ENCODE measurements at regions not wholly inside any gene's neighbourhood (a gene's known extent, or its start where the extent isn't known, plus 50 kb on each side); places are given as distances from the start of the nearest gene placed in this dataset.

DNA sequence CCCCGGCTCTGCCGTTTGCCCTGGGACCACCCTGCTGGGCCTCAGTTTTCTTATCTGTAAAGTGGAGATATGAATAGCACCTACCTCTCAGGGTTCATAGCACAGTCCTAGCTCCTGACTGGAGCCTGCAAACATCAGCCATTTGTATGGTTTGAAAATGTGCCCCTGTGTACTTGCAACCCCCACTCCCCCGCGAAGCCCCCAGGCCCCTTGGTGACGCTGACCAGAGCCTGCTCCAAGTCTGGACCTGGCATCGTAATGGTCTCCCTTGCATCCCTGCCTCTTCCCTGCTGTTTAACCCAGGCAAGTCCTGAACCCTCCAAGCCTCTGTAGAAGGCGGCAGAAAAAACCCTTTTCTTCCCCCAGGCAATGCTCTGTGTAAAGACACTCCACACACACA lies 128.0 kb downstream of the IRF8 start:
- no peaks in the 10 kb centered on the region for H3K27me3 ChIP-seq (replicated peaks; ENCODE audit: control insufficient read depth, insufficient read depth, low read length, poor library complexity, severe bottlenecking)
- no peak overlapping the region for H3K4me3 ChIP-seq (ENCODE audit: insufficient read depth, low read depth, low read length, poor library complexity, severe bottlenecking)
- no peaks in the 10 kb centered on the region for H3K36me3 ChIP-seq (ENCODE audit: control insufficient read depth, insufficient read depth, low read length)
- no peak overlapping the region for H3K27ac ChIP-seq (ENCODE audit: insufficient read depth, low read length, poor library complexity, severe bottlenecking)
- DNase-seq = no peak
- no peaks in the 10 kb centered on the region for H3K4me1 ChIP-seq (ENCODE audit: control insufficient read depth, insufficient read depth, low read length, poor library complexity, severe bottlenecking)
- H3K9me3 ChIP-seq (ENCODE audit: control insufficient read depth, low read length) = peaks cover 3% of the 10 kb centered on the region

DNA sequence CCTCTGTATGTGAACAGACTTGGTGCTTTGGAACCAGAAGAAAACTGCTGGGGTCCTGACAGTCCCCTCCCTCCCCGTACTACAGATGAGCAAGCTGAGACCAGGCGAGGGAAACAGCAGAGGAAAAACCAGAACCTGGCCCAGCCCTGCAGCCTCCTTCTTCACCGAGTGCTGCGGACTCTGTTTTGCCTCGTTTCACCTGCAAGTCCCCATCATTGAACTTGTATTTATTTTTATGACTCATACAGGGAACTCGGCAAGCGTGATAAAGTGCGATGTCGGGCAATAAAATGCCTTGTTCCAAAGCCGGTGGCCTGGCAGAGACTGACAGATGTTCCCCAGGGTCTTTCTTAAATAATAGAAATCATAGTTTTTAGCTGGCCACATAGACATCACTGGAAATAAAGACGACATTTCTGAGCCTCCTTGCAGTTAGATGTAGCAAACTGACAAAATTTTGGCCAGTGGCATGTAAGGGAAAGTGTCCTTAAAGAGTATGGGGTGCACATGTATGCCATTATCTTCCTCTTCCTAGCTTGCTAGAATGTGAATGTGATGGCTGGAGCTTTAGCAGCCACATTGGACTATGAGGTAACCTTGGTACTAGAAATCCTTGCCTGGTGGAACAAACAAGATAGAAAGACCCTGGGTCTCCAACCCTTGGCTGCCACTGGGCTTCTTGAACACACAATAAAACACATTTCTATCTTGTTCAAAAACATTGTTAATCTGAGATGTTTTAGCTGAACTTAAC lies 128.6 kb downstream of the IRF8 start:
- H3K36me3 ChIP-seq (ENCODE audit: control insufficient read depth, insufficient read depth, low read length) = no peaks in the 10 kb centered on the region
- no peak overlapping the region for H3K4me3 ChIP-seq (ENCODE audit: insufficient read depth, low read depth, low read length, poor library complexity, severe bottlenecking)
- H3K27me3 ChIP-seq (replicated peaks; ENCODE audit: control insufficient read depth, insufficient read depth, low read length, poor library complexity, severe bottlenecking) = no peaks in the 10 kb centered on the region
- no peak overlapping the region for H3K27ac ChIP-seq (ENCODE audit: insufficient read depth, low read length, poor library complexity, severe bottlenecking)
- DNase-seq = no peak
- H3K4me1 ChIP-seq (ENCODE audit: control insufficient read depth, insufficient read depth, low read length, poor library complexity, severe bottlenecking) = no peaks in the 10 kb centered on the region
- peaks cover 3% of the 10 kb centered on the region for H3K9me3 ChIP-seq (ENCODE audit: control insufficient read depth, low read length)

DNA sequence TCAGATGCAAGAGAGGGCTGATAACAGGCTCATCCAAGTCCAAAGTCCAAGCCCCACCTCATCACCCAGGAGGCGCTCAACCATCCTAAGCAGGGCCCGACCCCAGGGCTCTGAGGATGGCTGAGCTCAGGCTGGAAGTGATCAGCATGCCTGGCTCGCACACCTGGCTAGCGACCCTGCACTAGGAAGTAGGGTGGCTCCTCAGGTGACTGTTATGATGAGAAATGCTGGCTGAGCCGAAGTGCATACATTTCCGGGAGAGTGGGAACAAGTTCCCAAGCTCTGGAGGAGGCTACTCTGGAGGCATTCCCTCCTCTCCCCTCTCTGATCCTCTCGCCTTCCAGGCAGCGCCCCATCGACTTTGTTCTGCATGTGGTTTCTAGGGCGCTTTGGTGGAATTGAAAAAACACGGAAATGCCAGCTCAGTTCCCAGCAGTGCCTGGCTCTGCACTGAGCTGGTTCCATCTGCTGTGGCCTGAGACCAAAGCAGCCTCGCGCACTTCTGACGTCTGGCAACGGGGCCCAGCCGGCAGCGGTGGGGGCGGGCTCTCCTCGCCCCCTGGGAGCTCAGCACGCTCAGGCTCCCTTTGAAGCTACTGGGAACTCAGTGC lies 130.3 kb downstream of the IRF8 start:
- Histone ChIP-seq H3K9me3 (ENCODE audit: control insufficient read depth, low read length) (peaks cover 3% of the 10 kb centered on the region), H3K27ac (ENCODE audit: insufficient read depth, low read length, poor library complexity, severe bottlenecking) (no peak overlapping the region), H3K4me3 (ENCODE audit: insufficient read depth, low read depth, low read length, poor library complexity, severe bottlenecking) (no peak overlapping the region), H3K4me1 (ENCODE audit: control insufficient read depth, insufficient read depth, low read length, poor library complexity, severe bottlenecking) (no peaks in the 10 kb centered on the region), H3K27me3 (replicated peaks; ENCODE audit: control insufficient read depth, insufficient read depth, low read length, poor library complexity, severe bottlenecking) (no peaks in the 10 kb centered on the region), H3K36me3 (ENCODE audit: control insufficient read depth, insufficient read depth, low read length) (no peaks in the 10 kb centered on the region)
- DNase-seq = no peak

DNA sequence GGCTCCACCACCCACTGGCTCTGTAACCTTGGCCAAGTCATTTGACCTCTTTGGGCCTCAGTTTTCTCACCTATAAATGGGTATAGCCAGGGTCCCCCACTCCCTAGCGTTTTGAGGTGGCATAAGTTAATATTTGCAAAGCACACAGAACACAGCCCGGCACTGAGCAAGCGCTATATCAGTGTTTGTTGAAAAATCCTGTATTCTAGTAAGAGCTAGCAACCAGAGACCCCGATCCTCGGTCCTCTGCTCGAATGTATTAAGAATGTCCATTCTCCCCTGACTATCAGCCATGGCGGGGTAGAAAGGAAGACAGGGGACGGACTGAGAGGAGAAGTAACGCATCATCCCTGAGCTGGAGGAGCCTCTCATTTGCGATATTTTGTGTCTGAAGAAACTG lies 131.2 kb downstream of the IRF8 start:
- no peaks in the 10 kb centered on the region for H3K36me3 ChIP-seq (ENCODE audit: control insufficient read depth, insufficient read depth, low read length)
- no peak overlapping the region for H3K27ac ChIP-seq (ENCODE audit: insufficient read depth, low read length, poor library complexity, severe bottlenecking)
- no peaks in the 10 kb centered on the region for H3K27me3 ChIP-seq (replicated peaks; ENCODE audit: control insufficient read depth, insufficient read depth, low read length, poor library complexity, severe bottlenecking)
- no peak for DNase-seq
- no peaks in the 10 kb centered on the region for H3K4me1 ChIP-seq (ENCODE audit: control insufficient read depth, insufficient read depth, low read length, poor library complexity, severe bottlenecking)
- H3K9me3 ChIP-seq (ENCODE audit: control insufficient read depth, low read length) = no peaks in the 10 kb centered on the region
- H3K4me3 ChIP-seq (ENCODE audit: insufficient read depth, low read depth, low read length, poor library complexity, severe bottlenecking) = no peak overlapping the region

DNA sequence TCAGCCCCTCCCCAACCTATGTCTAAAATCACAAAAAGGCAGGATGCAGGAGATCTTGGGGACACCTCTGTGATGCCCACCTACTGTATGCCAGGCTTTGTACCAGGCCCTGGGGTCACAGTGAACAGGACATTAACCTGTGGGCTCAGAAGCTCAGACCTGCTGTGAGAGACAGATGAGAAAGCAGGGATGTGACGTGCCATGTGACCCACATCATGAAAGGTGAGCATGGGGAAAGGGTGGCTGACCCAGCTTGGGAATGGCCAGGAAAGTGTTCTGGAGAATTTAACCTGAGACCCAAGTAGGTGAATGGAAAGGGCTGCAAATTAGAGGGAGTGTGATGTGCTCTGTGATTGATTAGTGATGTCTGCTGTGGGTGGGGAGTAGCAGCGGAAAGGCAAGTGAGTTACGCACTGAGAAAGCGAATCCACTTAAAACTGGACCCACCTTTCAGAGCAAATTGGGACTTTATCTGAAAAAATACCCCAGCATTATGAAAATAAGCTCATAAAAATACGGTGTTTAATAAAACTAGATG lies 132.2 kb downstream of the IRF8 start:
- no peak for DNase-seq
- Histone ChIP-seq H3K36me3 (ENCODE audit: control insufficient read depth, insufficient read depth, low read length) (no peaks in the 10 kb centered on the region), H3K27ac (ENCODE audit: insufficient read depth, low read length, poor library complexity, severe bottlenecking) (no peak overlapping the region), H3K4me1 (ENCODE audit: control insufficient read depth, insufficient read depth, low read length, poor library complexity, severe bottlenecking) (no peaks in the 10 kb centered on the region), H3K27me3 (replicated peaks; ENCODE audit: control insufficient read depth, insufficient read depth, low read length, poor library complexity, severe bottlenecking) (no peaks in the 10 kb centered on the region), H3K4me3 (ENCODE audit: insufficient read depth, low read depth, low read length, poor library complexity, severe bottlenecking) (no peak overlapping the region), H3K9me3 (ENCODE audit: control insufficient read depth, low read length) (no peaks in the 10 kb centered on the region)

DNA sequence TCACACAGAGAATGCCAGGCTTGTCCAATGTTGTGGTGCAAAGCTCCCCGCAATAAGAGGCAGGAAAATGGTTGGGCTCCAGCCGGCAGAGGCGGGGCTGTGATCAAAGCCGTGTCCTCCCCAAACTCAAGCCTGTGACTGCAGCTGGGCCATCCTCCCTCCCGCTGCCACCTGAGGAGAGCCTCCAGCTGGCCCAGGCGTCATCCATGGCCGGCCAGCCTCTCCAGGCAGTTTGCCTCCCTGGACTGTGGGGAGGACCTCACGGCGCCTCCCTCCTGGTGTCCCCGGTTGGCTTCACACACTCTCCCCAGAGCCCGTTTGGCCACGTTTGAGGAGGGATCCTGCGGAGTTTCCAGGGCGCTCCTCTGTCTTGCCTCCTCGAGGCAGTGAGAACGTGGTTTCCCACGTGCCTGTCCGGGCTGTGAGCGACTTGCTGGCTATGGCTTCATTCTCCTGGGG lies 134.1 kb downstream of the IRF8 start:
- Histone ChIP-seq H3K36me3 (ENCODE audit: control insufficient read depth, insufficient read depth, low read length) (no peaks in the 10 kb centered on the region), H3K27me3 (replicated peaks; ENCODE audit: control insufficient read depth, insufficient read depth, low read length, poor library complexity, severe bottlenecking) (no peaks in the 10 kb centered on the region), H3K9me3 (ENCODE audit: control insufficient read depth, low read length) (no peaks in the 10 kb centered on the region), H3K4me3 (ENCODE audit: insufficient read depth, low read depth, low read length, poor library complexity, severe bottlenecking) (no peak overlapping the region), H3K4me1 (ENCODE audit: control insufficient read depth, insufficient read depth, low read length, poor library complexity, severe bottlenecking) (no peaks in the 10 kb centered on the region), H3K27ac (ENCODE audit: insufficient read depth, low read length, poor library complexity, severe bottlenecking) (no peak overlapping the region)
- no peak for DNase-seq

DNA sequence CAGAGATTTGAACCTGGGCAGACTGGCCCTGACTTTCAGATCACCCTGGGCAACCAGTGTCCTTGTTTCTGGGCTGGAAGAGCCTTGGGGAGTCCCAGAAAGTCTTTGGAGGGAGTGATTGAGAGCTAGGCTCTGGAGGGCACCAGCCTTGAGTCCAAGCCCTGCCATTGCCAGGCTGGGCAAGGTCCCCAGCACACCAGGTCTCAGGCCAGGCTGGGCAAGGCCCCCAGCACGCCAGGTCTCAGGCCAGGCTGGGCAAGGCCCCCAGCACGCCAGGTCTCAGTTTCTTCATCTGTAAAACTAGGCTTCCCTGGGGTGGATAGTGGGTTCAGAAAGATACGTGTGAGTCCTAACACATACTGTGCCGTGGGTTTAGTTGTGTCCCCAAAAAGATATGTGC lies 135.0 kb downstream of the IRF8 start:
- H3K4me3 ChIP-seq (ENCODE audit: insufficient read depth, low read depth, low read length, poor library complexity, severe bottlenecking) = no peak overlapping the region
- no peak for DNase-seq
- H3K4me1 ChIP-seq (ENCODE audit: control insufficient read depth, insufficient read depth, low read length, poor library complexity, severe bottlenecking) = no peaks in the 10 kb centered on the region
- H3K9me3 ChIP-seq (ENCODE audit: control insufficient read depth, low read length) = no peaks in the 10 kb centered on the region
- no peaks in the 10 kb centered on the region for H3K36me3 ChIP-seq (ENCODE audit: control insufficient read depth, insufficient read depth, low read length)
- H3K27me3 ChIP-seq (replicated peaks; ENCODE audit: control insufficient read depth, insufficient read depth, low read length, poor library complexity, severe bottlenecking) = no peaks in the 10 kb centered on the region
- no peak overlapping the region for H3K27ac ChIP-seq (ENCODE audit: insufficient read depth, low read length, poor library complexity, severe bottlenecking)

DNA sequence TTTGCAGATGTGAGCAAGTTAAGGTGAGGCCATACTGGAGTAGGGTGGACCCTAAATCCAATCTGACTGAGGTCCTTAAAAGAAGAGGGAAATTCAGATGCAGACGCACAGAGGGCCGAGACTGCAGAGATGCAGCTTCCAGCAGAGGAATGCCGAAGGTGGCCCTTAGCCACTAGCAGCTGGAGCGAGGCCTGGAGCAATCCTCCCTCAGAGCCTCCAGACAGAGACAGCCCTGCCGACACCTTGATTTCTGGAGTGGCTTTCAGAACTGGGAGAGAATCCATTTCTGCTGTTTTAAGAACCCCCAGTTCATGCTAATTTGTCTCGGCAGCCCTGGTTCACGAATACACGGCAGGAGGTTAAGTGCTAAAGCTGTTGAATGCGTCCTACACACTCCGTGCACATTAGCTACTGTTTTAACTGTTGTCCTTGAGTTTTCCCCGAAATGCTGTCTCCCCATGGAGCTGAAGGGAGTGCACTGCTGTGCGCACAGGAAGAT lies 135.5 kb downstream of the IRF8 start:
- no peak overlapping the region for H3K27ac ChIP-seq (ENCODE audit: insufficient read depth, low read length, poor library complexity, severe bottlenecking)
- no peak overlapping the region for H3K4me3 ChIP-seq (ENCODE audit: insufficient read depth, low read depth, low read length, poor library complexity, severe bottlenecking)
- no peak for DNase-seq
- H3K36me3 ChIP-seq (ENCODE audit: control insufficient read depth, insufficient read depth, low read length) = no peaks in the 10 kb centered on the region
- no peaks in the 10 kb centered on the region for H3K27me3 ChIP-seq (replicated peaks; ENCODE audit: control insufficient read depth, insufficient read depth, low read length, poor library complexity, severe bottlenecking)
- H3K9me3 ChIP-seq (ENCODE audit: control insufficient read depth, low read length) = no peaks in the 10 kb centered on the region
- H3K4me1 ChIP-seq (ENCODE audit: control insufficient read depth, insufficient read depth, low read length, poor library complexity, severe bottlenecking) = no peaks in the 10 kb centered on the region

DNA sequence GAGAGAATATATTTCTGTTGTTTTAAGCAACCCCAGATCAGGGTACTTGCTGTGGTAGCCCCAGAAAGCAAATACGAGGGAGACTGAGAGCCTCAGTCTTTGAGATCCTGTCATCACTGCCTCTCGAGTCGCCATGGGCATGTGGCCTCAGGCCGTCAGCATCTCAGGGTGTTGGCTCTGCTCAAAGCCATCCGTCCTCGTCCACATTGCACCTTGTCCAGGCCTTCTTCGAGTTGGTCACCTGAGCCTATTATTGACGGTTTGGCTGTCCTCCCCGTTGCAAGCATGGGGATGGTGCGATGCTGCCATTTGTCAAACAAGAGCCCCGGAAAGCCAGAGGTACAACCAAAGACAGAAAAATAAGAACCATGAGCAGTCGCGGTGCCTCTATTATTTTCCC lies 136.9 kb downstream of the IRF8 start:
- no peak overlapping the region for H3K27ac ChIP-seq (ENCODE audit: insufficient read depth, low read length, poor library complexity, severe bottlenecking)
- no peaks in the 10 kb centered on the region for H3K36me3 ChIP-seq (ENCODE audit: control insufficient read depth, insufficient read depth, low read length)
- no peaks in the 10 kb centered on the region for H3K4me1 ChIP-seq (ENCODE audit: control insufficient read depth, insufficient read depth, low read length, poor library complexity, severe bottlenecking)
- H3K27me3 ChIP-seq (replicated peaks; ENCODE audit: control insufficient read depth, insufficient read depth, low read length, poor library complexity, severe bottlenecking) = no peaks in the 10 kb centered on the region
- no peak overlapping the region for H3K4me3 ChIP-seq (ENCODE audit: insufficient read depth, low read depth, low read length, poor library complexity, severe bottlenecking)
- DNase-seq = no peak
- no peaks in the 10 kb centered on the region for H3K9me3 ChIP-seq (ENCODE audit: control insufficient read depth, low read length)
